OCI-LY7 (cell line): ENCODE measurements at regions not wholly inside any gene's neighbourhood (a gene's known extent, or its start where the extent isn't known, plus 50 kb on each side); places are given as distances from the start of the nearest gene placed in this dataset.

Source experiments
- BruUV-seq: library from RNA; stranded (reverse); fragments of 400-500 nt; replicated peaks from 2 replicates; lab custom pipeline; 2021; lab: Mats Ljungman, UMichigan
- CTCF ChIA-PET: fragments of 300-600 bp; sonication (Branson Sonifier 250); formaldehyde crosslinking; loops from one replicate; lab custom pipeline; 2022; ENCODE audit warnings: antibody characterized with exemption; ENCODE audit not compliant: unreplicated experiment; lab: Charles Lee
- POLR2A ChIA-PET: fragments of 300-600 bp; sonication (Branson Sonifier 250); formaldehyde crosslinking; loops from one replicate; lab custom pipeline; 2022; ENCODE audit warnings: antibody characterized with exemption; lab: Charles Lee
- DNase-seq: peaks from one replicate; pipeline ENCODE4 v3.0.0-alpha.2; 2015; ENCODE audit warnings: low spot score
- H2AFZ ChIP-seq: fragments of 200-600 bp; sonication (generic), shearing (Covaris generic); 2 replicates; pipeline ENCODE4 v1.6.1; 2014; ENCODE audit warnings: mild to moderate bottlenecking, antibody characterized with exemption, low read length, moderate library complexity
- H3K27ac ChIP-seq: fragments of 200-600 bp; sonication (generic); 2 replicates; pipeline ENCODE4 v1.5.1; 2014; ENCODE audit warnings: mixed run types, low read depth, mild to moderate bottlenecking, moderate library complexity, low read length, inconsistent platforms; ENCODE audit not compliant: poor library complexity, severe bottlenecking
- H3K36me3 ChIP-seq: fragments of 200-600 bp; sonication (generic); 2 replicates; pipeline ENCODE4 v1.6.1; 2014; ENCODE audit warnings: mild to moderate bottlenecking, antibody characterized with exemption, low read length, moderate library complexity, mixed read lengths; ENCODE audit not compliant: insufficient read depth
- H3K4me1 ChIP-seq: fragments of 200-600 bp; sonication (generic); 2 replicates; pipeline ENCODE4 v1.5.1; 2014; ENCODE audit warnings: mild to moderate bottlenecking, low read length; ENCODE audit not compliant: insufficient read depth, poor library complexity, severe bottlenecking
- H3K4me2 ChIP-seq: fragments of 200-600 bp; sonication (generic); 2 replicates; pipeline ENCODE4 v1.6.1; 2014; ENCODE audit warnings: mild to moderate bottlenecking, low read length
- H3K4me3 ChIP-seq: fragments of 200-600 bp; sonication (generic); 2 replicates; pipeline ENCODE4 v1.5.1; 2014; ENCODE audit warnings: mild to moderate bottlenecking, low read depth, low read length; ENCODE audit not compliant: poor library complexity, severe bottlenecking
- H3K79me2 ChIP-seq: fragments of 200-600 bp; sonication (generic); 2 replicates; pipeline ENCODE4 v1.6.1; 2016; ENCODE audit warnings: low read depth, mild to moderate bottlenecking, low read length, moderate library complexity, mixed read lengths; ENCODE audit not compliant: insufficient read depth
- H3K9me2 ChIP-seq: fragments of 200-600 bp; sonication (generic); 2 replicates; pipeline ENCODE4 v1.6.1; 2016; ENCODE audit warnings: mild to moderate bottlenecking, low read length, mixed read lengths; ENCODE audit not compliant: insufficient read depth
- H3K9me3 ChIP-seq: fragments of 200-600 bp; sonication (generic); 2 replicates; pipeline ENCODE4 v1.6.1; 2014; ENCODE audit warnings: mild to moderate bottlenecking, mixed run types, low read length, mixed read lengths
- H4K20me1 ChIP-seq: fragments of 200-600 bp; sonication (generic); 2 replicates; pipeline ENCODE4 v1.6.1; 2014; ENCODE audit warnings: mild to moderate bottlenecking, antibody characterized with exemption, low read length, moderate library complexity, mixed read lengths; ENCODE audit not compliant: insufficient read depth
- EZH2phosphoT487 ChIP-seq: fragments of 200-600 bp; sonication (generic); IDR thresholded peaks from 2 replicates; pipeline ENCODE4 v1.6.1; 2018; ENCODE audit warnings: low read depth, borderline replicate concordance, mild to moderate bottlenecking, mixed run types, antibody characterized with exemption, low read length, moderate library complexity, mixed read lengths
- intact Hi-C: fragments of 100-400 bp; cut with micrococcal nuclease; formaldehyde crosslinking; loops from one replicate; pipeline ENCODE4 v1.10.0; 2022; ENCODE audit not compliant: unreplicated experiment
- TF ChIP-seq, protein P1 (sequence below): fragments of 200-600 bp; sonication (generic); conservative IDR thresholded peaks from 2 replicates; pipeline ENCODE4 v1.5.1; 2014; ENCODE audit warnings: mild to moderate bottlenecking, antibody characterized with exemption, low read length, moderate library complexity, mixed read lengths

DNA sequence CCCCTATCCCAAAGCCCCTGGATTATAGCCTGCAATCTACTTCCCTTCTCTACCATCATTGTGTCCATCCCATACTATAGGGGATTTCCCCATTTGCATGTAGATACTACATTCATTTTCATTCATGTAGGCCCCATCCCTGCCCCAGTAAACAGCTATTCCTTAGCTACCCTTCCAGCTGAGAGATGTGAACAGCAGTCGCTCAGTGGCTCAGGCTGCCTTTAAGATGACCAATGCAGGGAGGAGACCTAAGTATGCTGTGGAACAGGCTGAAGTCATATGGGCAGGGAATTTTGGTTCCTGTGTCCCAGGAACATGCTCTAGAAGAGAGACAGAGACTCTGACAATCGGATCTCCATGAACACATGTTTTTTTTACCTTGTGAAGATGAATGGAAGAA lies 481.2 kb upstream of the SYT1 start:
- no peak overlapping the region for H3K4me2 ChIP-seq
- no peak for TF ChIP-seq EZH2phosphoT487
- TF ChIP-seq, protein P1, sequence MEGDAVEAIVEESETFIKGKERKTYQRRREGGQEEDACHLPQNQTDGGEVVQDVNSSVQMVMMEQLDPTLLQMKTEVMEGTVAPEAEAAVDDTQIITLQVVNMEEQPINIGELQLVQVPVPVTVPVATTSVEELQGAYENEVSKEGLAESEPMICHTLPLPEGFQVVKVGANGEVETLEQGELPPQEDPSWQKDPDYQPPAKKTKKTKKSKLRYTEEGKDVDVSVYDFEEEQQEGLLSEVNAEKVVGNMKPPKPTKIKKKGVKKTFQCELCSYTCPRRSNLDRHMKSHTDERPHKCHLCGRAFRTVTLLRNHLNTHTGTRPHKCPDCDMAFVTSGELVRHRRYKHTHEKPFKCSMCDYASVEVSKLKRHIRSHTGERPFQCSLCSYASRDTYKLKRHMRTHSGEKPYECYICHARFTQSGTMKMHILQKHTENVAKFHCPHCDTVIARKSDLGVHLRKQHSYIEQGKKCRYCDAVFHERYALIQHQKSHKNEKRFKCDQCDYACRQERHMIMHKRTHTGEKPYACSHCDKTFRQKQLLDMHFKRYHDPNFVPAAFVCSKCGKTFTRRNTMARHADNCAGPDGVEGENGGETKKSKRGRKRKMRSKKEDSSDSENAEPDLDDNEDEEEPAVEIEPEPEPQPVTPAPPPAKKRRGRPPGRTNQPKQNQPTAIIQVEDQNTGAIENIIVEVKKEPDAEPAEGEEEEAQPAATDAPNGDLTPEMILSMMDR = no peak
- no peak overlapping the region; the same call in 1 of the 2 replicates for H2AFZ ChIP-seq
- no peaks in the 10 kb centered on the region for H3K79me2 ChIP-seq
- H3K4me1 ChIP-seq = no peaks in the 10 kb centered on the region
- H4K20me1 ChIP-seq = no peaks in the 10 kb centered on the region
- no peaks in the 10 kb centered on the region for H3K36me3 ChIP-seq
- POLR2A ChIA-PET = interaction anchor here (0.6 kb wide), 1 partner anchor 1268 kb away, joined by 3 read pairs; no protein-coding TSS in a partner anchor
- CTCF ChIA-PET = no interaction called here
- no peaks in the 10 kb centered on the region for H3K9me2 ChIP-seq
- intact Hi-C loops = no loop called here
- H3K9me3 ChIP-seq = no peaks in the 10 kb centered on the region
- H3K4me3 ChIP-seq = no peak overlapping the region
- no peak overlapping the region for H3K27ac ChIP-seq
- no TSS peak for BruUV-seq
- no peak for DNase-seq

DNA sequence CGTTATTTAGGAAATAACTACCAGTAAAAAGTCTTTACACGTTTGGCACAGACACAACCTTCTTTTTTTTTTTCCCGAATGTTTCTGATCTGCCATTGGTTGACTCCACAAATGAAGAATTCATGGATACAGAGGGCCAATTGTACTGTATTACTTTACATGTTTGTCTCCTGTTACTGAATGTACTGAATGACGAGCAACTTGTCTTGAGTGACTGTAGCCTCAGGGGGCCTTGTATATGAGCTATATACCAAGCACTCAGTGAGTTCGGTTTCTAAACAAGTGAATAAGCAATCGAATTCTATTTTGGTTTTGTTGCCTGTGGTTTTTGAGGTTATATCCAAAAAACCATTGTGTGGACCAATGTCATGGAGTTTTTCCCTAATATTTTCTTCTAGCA lies 480.0 kb upstream of the SYT1 start:
- BruUV-seq = no TSS peak
- intact Hi-C loops = no loop called here
- POLR2A ChIA-PET = interaction anchor here (0.7 kb wide), 1 partner anchor 14 kb away, joined by 3 read pairs; no protein-coding TSS in a partner anchor
- Histone ChIP-seq H2AFZ (no peak overlapping the region), H4K20me1 (no peaks in the 10 kb centered on the region), H3K9me2 (no peaks in the 10 kb centered on the region), H3K9me3 (no peaks in the 10 kb centered on the region; the same call in 1 of the 2 replicates), H3K27ac (no peak overlapping the region), H3K36me3 (no peaks in the 10 kb centered on the region), H3K4me1 (no peaks in the 10 kb centered on the region), H3K4me2 (no peak overlapping the region), H3K79me2 (no peaks in the 10 kb centered on the region), H3K4me3 (no peak overlapping the region)
- CTCF ChIA-PET = no interaction called here
- TF ChIP-seq EZH2phosphoT487 = no peak
- TF ChIP-seq, protein P1 = no peak
- no peak for DNase-seq

DNA sequence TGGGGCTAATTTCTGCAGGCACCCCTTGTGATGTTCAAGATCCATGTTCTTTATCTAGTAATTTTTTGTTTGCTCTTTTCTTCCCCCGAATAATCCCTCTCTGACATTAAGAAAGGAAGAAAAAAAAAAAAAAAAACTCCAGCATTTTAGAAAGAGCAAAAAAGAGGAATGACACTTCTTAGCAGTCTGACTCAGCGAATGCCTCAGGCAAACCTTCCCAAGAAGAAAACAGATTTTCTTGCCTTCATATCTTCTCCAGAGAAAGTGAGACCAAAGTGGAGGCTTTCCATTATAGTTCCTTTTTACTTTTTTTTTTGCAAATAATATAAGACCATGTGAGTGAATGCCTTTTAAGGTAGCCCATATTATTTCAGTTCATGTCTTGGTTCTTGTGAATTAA lies 479.0 kb upstream of the SYT1 start:
- no peak for DNase-seq
- H3K36me3 ChIP-seq = no peaks in the 10 kb centered on the region
- no peaks in the 10 kb centered on the region for H3K9me2 ChIP-seq
- H4K20me1 ChIP-seq = no peaks in the 10 kb centered on the region
- H2AFZ ChIP-seq = no peak overlapping the region
- CTCF ChIA-PET = no interaction called here
- POLR2A ChIA-PET = interaction anchor here (0.7 kb wide), 1 partner anchor 659 kb away, joined by 3 read pairs; no protein-coding TSS in a partner anchor
- intact Hi-C loops = no loop called here
- no peak overlapping the region for H3K4me3 ChIP-seq
- BruUV-seq = no TSS peak
- H3K79me2 ChIP-seq = no peaks in the 10 kb centered on the region
- H3K27ac ChIP-seq = no peak overlapping the region
- TF ChIP-seq, protein P1 = no peak
- no peak for TF ChIP-seq EZH2phosphoT487
- H3K9me3 ChIP-seq = no peaks in the 10 kb centered on the region; the same call in 1 of the 2 replicates
- no peak overlapping the region for H3K4me2 ChIP-seq
- no peaks in the 10 kb centered on the region for H3K4me1 ChIP-seq
